ENCODE measurements at regions not wholly inside any gene's neighbourhood (a gene's known extent, or its start where the extent isn't known, plus 50 kb on each side); places are given as distances from the start of the nearest gene placed in this dataset.

- TF ChIP-seq CTCF (IDR thresholded peaks at IDR 0.05; ENCODE audit: control insufficient read depth, insufficient read depth, low read depth, low read length, missing control alignments): no peak
- DNase-seq (ENCODE audit: low read depth): peak; percentile 29
Measured at GRCh38 chr10:43739161-43739560, 90.5 kb upstream of the ZNF32 start.

GRCh38 chr10:43737003-43737402 is 88.3 kb upstream of the ZNF32 start:
- H3K4me3 ChIP-seq (ENCODE audit: control insufficient read depth, low read depth, low read length): no peak overlapping the region
- TF ChIP-seq CTCF (IDR thresholded peaks at IDR 0.05; ENCODE audit: control insufficient read depth, insufficient read depth, low read depth, low read length, missing control alignments): no peak
- DNase-seq (ENCODE audit: low read depth): no peak

More at GRCh38 chr10:43739161-43739560, 90.5 kb upstream of the ZNF32 start:
- no peak overlapping the region for H3K4me3 ChIP-seq (ENCODE audit: control insufficient read depth, low read depth, low read length)

GRCh38 chr10:43735907-43736306 is 87.2 kb upstream of the ZNF32 start:
- DNase-seq (ENCODE audit: low read depth): no peak
- no peak for TF ChIP-seq CTCF (IDR thresholded peaks at IDR 0.05; ENCODE audit: control insufficient read depth, insufficient read depth, low read depth, low read length, missing control alignments)
- H3K4me3 ChIP-seq (ENCODE audit: control insufficient read depth, low read depth, low read length): no peak overlapping the region

- TF ChIP-seq CTCF (IDR thresholded peaks at IDR 0.05; ENCODE audit: control insufficient read depth, insufficient read depth, low read depth, low read length, missing control alignments): no peak
- H3K4me3 ChIP-seq (ENCODE audit: control insufficient read depth, low read depth, low read length): no peak overlapping the region
- no peak for DNase-seq (ENCODE audit: low read depth)
Measured at GRCh38 chr10:43734716-43735115, 86.0 kb upstream of the ZNF32 start.

- H3K4me3 ChIP-seq (ENCODE audit: control insufficient read depth, low read depth, low read length): no peak overlapping the region
- TF ChIP-seq CTCF (IDR thresholded peaks at IDR 0.05; ENCODE audit: control insufficient read depth, insufficient read depth, low read depth, low read length, missing control alignments): no peak
- no peak for DNase-seq (ENCODE audit: low read depth)
Measured at GRCh38 chr10:43731486-43731885, 82.8 kb upstream of the ZNF32 start.

- no peak for TF ChIP-seq CTCF (IDR thresholded peaks at IDR 0.05; ENCODE audit: control insufficient read depth, insufficient read depth, low read depth, low read length, missing control alignments)
- no peak for DNase-seq (ENCODE audit: low read depth)
- no peak overlapping the region for H3K4me3 ChIP-seq (ENCODE audit: control insufficient read depth, low read depth, low read length)
Measured at GRCh38 chr10:43728425-43728824, 79.7 kb upstream of the ZNF32 start.

- TF ChIP-seq CTCF (IDR thresholded peaks at IDR 0.05; ENCODE audit: control insufficient read depth, insufficient read depth, low read depth, low read length, missing control alignments): no peak
- no peak overlapping the region for H3K4me3 ChIP-seq (ENCODE audit: control insufficient read depth, low read depth, low read length)
- no peak for DNase-seq (ENCODE audit: low read depth)
Measured at GRCh38 chr10:43727935-43728334, 79.3 kb upstream of the ZNF32 start.
